NCI-H2196 treated with DMSO at 0.1 percent for 48 hours (cell line): ENCODE measurements at regions not wholly inside any gene's neighbourhood (a gene's known extent, or its start where the extent isn't known, plus 50 kb on each side); places are given as distances from the start of the nearest gene placed in this dataset.

Experiments used
- DNase-seq: peaks from one replicate; lab custom pipeline; 2025; ENCODE audit not compliant: unreplicated experiment; lab: John Stamatoyannopoulos, UW

- DNase-seq = no peak
These were observed 1299.9 kb downstream of the FSCB start for GRCh38 chr14:43207189-43207588.

DNA sequence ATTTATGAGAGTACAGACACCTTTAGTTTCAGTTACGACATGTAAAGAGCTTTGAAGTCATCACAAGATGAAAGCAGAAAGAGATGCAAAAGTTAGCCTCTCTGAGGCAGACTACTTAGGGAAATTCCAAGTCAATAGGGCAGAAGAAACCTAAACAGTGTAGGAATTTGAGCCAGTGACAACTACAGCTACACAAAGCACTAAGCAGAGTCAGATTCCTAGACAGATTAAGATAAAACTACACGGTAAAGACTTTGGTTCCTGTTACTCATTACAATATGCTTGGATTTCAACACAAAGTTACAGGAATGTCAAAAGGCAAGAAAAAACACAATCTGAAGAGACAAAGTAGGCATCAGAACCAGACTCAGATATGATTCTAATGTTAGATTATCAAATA, 1302.3 kb downstream of the FSCB start:
- DNase-seq = no peak

DNA sequence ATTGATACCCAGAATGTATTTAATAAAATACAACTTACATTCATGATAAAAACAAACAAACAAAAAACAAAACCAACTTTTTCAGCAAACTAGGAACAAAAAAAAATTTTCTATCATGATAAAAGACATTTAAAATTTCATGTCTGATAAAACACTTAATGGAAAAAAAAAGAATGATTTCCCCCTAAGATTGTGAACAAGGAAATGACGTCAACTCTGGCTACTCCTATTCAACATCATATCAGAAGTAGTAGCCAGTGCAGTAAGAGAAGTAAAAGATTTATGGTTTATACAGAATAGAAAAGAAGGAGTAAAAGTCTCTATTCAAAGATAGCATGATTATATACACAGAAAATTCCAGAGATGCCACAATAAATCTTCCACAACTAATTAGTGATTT, 1306.6 kb downstream of the FSCB start:
- DNase-seq = no peak

DNA sequence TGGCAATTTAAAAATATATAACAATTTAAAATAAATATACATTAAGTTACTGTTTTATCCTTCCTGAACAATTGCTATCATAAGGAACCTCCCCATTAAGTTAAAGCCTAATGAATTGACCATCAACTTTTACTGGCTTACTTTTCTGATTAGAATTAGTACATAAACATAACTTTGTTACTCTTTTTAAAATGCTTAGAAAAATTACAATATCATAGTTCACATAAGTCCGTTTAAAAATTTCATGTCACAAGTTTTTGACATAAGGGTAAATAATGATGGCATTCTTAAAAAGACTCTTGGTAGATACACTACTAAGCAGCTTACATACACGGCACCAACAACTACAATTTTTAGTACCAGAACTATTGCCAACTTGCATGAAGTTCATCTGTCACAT, 1308.6 kb downstream of the FSCB start:
- DNase-seq = no peak

GRCh38 chr14:43184540-43184939, 1322.5 kb downstream of the FSCB start:
- DNase-seq = no peak

DNA sequence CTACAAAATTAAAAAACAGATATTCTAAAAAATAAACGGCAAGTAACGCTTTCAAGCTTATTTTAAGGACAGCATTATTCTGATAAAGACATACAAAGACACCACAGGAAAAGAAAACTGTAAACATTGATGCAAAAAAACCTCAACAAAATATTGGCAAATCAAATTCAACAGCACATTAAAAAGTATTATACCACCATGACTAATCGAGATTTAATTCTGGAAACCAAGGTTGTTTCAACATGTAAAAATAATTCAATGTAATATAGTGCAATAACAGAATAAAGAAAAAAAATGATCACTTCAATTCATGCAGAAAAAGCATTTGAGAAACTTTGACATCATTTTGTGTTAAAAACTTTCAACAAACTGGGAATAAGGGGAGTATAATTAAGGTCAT, 1323.2 kb downstream of the FSCB start:
- no peak for DNase-seq

- DNase-seq = no peak
These were observed 1331.2 kb downstream of the FSCB start for GRCh38 chr14:43175896-43176295.

DNA sequence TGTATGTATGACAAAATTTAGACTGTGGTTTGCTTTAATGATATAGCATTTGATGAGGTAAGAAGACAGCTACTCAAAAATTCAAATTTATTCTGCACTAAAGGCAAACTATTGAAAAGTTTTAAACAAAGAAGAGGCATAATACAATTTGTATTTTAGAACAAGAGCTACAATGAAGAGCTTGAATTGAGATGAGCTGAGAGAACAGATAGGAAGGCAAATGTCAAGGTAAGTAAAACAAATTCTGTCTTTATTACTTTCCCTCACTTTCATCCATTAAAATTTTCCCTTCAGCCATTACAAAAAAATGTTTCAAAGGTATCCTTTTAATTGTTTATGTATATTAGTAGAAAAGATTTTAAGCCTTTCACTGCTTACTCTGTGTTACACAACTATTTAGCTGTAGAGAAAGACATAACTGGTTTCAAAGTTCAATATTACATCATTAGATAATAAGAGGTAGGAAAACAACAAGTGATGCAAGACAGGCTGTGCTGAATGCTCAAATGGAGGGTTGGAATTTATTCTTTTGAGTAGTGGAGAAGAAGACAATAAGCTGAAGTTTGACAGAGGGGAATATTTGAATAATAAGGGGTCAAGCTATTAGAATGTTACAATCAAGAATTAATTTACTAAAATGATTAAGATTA, 1334.1 kb downstream of the FSCB start:
- DNase-seq = no peak

DNA sequence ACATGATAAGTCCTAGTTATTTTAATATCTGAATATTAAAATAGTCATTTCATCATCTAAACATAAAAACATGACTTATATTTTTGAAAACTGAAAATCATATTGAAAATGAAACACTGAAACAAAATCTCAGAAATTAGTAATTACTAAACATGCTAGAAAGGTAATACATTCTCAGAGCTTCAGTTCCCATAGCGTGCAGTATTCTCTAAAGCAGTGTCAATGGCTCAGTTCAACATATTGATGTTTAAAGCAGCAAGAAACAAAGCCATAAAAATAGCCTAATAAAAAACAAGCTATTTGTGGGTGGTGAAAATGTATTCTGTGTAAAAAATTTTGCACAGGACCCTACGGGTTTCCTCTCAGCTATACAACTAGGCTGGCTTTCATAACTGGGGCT, 1337.4 kb downstream of the FSCB start:
- DNase-seq = no peak

DNA sequence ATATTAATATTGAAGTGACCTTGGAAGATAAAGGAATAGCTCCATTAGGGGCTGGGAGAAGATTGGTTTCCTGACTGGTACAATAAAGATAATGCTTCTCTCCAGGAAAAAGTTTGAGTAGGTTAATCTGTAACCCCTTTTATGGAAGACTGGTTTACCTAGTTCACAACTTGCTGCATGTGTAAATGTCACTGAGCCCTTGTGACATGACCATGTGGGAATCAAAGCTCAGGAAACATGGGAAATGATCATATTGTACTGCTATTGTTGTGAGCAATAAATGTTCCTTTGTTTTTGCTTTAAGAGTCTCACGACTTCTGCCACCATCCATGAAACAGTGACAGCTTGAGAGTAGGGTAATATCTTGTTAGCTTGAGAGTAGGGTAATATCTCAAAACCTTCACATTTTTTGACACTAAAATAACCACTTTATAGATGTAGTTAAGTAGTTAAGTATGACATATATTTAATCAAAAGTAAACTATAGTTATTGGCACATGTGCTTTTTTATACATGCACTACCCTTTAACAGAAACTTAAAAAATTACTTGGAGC, 1338.6 kb downstream of the FSCB start:
- no peak for DNase-seq

DNA sequence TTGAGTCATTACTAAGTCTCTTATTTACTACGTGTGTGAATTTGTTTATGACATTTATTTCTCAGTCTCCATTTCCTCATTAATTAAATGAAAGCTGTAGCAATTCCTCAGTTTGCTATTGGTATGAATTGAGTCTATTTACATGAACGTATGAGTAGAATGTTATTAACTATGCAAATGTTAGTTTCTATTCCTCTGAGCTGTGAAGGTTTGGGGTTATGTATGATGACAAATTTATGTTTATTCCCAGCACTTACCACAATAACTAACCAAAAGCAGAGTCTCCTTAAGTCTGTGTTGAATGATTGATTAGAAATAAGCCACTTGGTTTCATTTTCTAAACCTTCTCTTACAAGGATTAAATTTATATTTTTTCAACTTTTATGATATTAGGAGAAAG, 1340.9 kb downstream of the FSCB start:
- DNase-seq = no peak

- DNase-seq = no peak
These were observed 1341.4 kb downstream of the FSCB start for GRCh38 chr14:43165651-43166050.

DNA sequence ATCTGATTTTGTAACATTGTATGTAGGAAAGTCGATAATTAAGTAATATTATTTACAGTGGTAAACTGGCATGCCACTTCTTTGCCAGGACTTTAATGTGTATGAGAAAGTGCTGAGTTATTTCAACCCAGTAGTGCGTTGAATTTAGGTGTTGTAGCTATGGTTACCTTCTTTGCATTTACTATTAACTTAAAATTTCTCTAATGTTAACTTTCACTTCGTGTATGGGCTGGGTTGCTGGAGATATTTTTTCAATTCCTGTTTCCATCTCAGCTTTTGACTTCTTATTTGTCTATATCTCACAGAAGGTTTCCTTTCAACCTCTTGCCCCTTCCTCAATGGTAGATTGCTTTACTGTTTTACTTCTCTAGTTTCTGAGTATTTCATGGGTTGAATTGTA, 1345.6 kb downstream of the FSCB start:
- no peak for DNase-seq

DNA sequence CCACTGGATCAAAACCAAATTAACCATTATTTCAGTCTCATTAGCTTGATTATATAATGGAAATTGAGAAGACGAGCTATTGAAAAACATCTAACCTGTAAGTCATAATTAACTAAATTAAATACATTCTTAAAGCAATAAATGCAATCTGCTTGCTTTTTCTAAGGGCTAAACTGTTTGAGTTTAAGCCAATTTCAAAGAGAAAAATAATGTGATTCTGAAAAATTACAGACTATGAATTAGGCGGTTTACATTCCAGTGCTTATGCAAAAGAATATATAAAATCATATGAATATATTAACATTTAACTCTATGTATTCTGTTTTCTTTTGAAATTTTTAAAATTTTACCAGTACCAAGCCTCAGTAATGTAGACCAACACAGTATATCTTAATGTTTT, 1349.4 kb downstream of the FSCB start:
- DNase-seq = no peak

GRCh38 chr14:43155924-43156323, 1351.2 kb downstream of the FSCB start:
- DNase-seq = no peak

GRCh38 chr14:43155258-43155657, 1351.8 kb downstream of the FSCB start:
- no peak for DNase-seq

- no peak for DNase-seq
These were observed 1359.6 kb downstream of the FSCB start for GRCh38 chr14:43147485-43147884.

- DNase-seq = no peak
These were observed 1361.7 kb downstream of the FSCB start for GRCh38 chr14:43145361-43145760.

- no peak for DNase-seq
These were observed 1364.0 kb downstream of the FSCB start for GRCh38 chr14:43143106-43143505.

DNA sequence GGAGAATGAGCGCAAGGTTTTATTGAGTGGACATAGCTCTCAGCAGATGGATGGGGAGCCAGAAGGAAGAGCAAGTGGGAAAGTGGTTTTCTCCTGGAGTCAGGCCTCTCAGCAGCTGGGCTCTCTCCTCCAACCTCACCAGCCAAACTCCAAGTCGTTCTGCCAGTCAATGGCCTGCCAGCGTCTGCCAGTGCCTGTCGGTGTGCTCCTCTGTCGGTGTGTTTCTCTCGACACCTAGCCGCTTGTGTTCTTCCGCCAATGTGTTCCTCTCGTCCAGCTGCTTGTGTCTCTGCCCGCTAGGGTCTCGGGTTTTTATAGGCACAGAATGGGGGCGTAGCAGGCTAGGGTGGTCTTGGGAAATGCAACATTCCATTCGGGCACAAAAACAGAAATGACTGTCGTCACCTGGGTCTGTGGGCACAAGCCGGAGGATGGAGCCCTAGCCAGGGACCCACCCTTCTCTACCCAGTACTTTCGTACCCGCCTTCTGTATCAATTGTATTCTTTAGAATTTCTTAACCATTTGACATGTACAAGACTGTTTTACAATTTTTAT, 1365.4 kb downstream of the FSCB start:
- DNase-seq = no peak

GRCh38 chr14:43140453-43140852, 1366.6 kb downstream of the FSCB start:
- no peak for DNase-seq

DNA sequence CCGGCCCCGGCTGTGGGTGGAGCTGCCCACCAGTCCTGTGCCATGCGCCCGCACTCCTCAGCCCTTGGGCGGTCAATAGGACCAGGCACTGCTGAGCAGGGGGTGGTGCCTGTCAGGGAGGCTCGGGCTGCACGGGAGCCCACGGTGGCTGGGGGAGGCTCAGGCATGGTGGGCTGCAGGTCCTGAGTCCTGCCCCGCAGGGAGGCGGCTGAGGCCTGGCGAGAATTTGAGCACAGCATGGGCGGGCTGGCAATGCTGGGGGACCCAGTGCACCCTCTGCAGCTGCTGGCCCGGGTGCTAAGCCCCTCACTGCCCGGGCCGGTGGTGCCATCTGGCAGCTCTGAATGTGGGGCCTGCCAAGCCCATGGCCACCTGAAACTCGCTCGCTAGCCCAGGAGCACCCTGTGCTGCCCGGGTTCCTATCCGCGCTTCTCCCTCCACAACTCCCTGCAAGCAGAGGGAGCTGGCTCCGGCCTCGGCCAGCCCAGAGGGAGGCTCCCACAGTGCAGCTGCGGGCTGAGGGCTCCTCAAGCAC, 1371.1 kb downstream of the FSCB start:
- DNase-seq = no peak

DNA sequence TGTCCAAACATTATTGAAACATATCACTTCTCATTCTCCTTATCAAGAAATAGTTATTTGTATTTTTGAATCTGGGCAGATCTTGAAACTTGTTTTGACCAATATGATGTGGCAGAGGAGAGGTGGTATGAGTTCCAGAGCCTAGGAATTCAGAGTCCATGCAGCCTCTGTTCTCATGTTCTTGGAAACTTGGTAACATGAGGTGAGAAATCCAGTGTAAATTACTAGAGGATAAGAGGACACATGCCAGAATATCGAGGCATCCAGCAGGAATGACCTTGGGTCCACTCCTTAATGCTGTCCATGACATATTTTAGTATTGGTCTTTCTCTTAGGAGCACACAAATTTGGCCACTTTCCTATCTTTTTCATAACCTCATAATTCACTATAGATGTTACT, 1374.6 kb downstream of the FSCB start:
- DNase-seq = no peak
